A549 (cell line): ENCODE measurements at regions not wholly inside any gene's neighbourhood (a gene's known extent, or its start where the extent isn't known, plus 50 kb on each side); places are given as distances from the start of the nearest gene placed in this dataset.
A peak's percentile ranks its signal among the peaks of the same experiment; 100 is the strongest.

Experiments
- ATAC-seq, 2 experiments: fragments of 200-7000 bp in 1 of 2; fragments of >200 bp in 1 of 2; cut with Nextera tagmentation in 1 of 2; cut with Tn5 transposase in 1 of 2; 3 replicates each; pipeline versions ENCODE4 v1.8.0 to v1.9.1; 2018 to 2020; ENCODE audit warnings: mild to moderate bottlenecking in 1 of 2, moderate library complexity in 1 of 2
- CTCF ChIA-PET: fragments of 300-600 bp; sonication (Branson Sonifier 250); formaldehyde crosslinking; extraction: SDS; loops from one replicate; lab custom pipeline; 2021; ENCODE audit warnings: antibody characterized with exemption, inconsistent platforms; lab: Yijun Ruan, JAX
- POLR2A ChIA-PET: fragments of 350-600 bp; formaldehyde crosslinking; extraction: SDS; loops from one replicate; lab custom pipeline; 2021; ENCODE audit warnings: antibody characterized with exemption, inconsistent platforms; lab: Yijun Ruan, JAX
- DNase-seq, 2 experiments: peaks; one replicate each; pipeline versions ENCODE4 v3.0.0 to v3.0.0-alpha.2; 2011 to 2016; ENCODE audit warnings: low read depth in 1 of 2, low spot score in 1 of 2
- FAIRE-seq: peaks from 2 replicates; lab custom pipeline; 2011; peaks lifted over from hg19 to GRCh38; lab: Jason Lieb, UNC
- H3K27ac ChIP-seq, 2 experiments: fragments of >200 bp; sonication (Bioruptor Twin); formaldehyde crosslinking; 3 replicates each; pipeline ENCODE4 v1.5.1; 2016 to 2017
- H3K4me1 ChIP-seq: fragments of >200 bp; sonication (Bioruptor Twin); formaldehyde crosslinking; 3 replicates; pipeline ENCODE4 v1.6.1; 2016
- H3K4me2 ChIP-seq: fragments of >200 bp; sonication (Bioruptor Twin); formaldehyde crosslinking; 3 replicates; pipeline ENCODE4 v1.6.1; 2016
- H3K4me3 ChIP-seq: fragments of >200 bp; sonication (Bioruptor Twin); formaldehyde crosslinking; 3 replicates; pipeline ENCODE4 v1.5.1; 2016
- H3K9me3 ChIP-seq: fragments of >200 bp; sonication (Bioruptor Twin); formaldehyde crosslinking; 3 replicates; pipeline ENCODE4 v1.6.1; 2016
- ATOH8 ChIP-seq: fragments of 250-450 bp; sonication (Bioruptor Pico); IDR thresholded peaks from 2 replicates; pipeline ENCODE4 v1.5.0; 2020; ENCODE audit warnings: low read depth, mild to moderate bottlenecking, moderate library complexity
- CBX2 ChIP-seq: fragments of 200-600 bp; sonication (generic); IDR thresholded peaks from 2 replicates; pipeline ENCODE4 v1.6.1; 2016; ENCODE audit warnings: low read depth, mild to moderate bottlenecking, borderline replicate concordance
- CTCF ChIP-seq: fragments of >200 bp; sonication (Bioruptor Twin); formaldehyde crosslinking; IDR thresholded peaks from 3 replicates; pipeline ENCODE4 v1.5.1; 2016
- E2F6 ChIP-seq: IDR thresholded peaks from 2 replicates; pipeline ENCODE4 v1.6.1; 2012; ENCODE audit warnings: low read depth, borderline replicate concordance
- EHF ChIP-seq: fragments of 250-450 bp; sonication (Bioruptor Pico); IDR thresholded peaks from 2 replicates; pipeline ENCODE4 v1.5.0; 2020; ENCODE audit warnings: mild to moderate bottlenecking
- EP300 ChIP-seq, 2 experiments: fragments of >200 bp; sonication (Bioruptor Twin); formaldehyde crosslinking; IDR thresholded peaks; 2 replicates in 1 of 2; 3 replicates in 1 of 2; pipeline ENCODE4 v1.6.1; 2016 to 2017
- ESRRA ChIP-seq: fragments of 150-350 bp; IDR thresholded peaks from 2 replicates; pipeline ENCODE4 v1.6.1; 2014; ENCODE audit warnings: mild to moderate bottlenecking, low read length, borderline replicate concordance
- FOSB ChIP-seq: fragments of 250-450 bp; sonication (Bioruptor Pico); IDR thresholded peaks from 2 replicates; pipeline ENCODE4 v1.5.0; 2020; ENCODE audit warnings: mild to moderate bottlenecking, moderate library complexity
- FOSL2 ChIP-seq, 2 experiments: fragments of 450-650 bp in 1 of 2; fragments of >200 bp in 1 of 2; sonication (Bioruptor Twin) in 1 of 2; formaldehyde crosslinking; IDR thresholded peaks; 2 replicates each; pipeline versions ENCODE4 v1.5.0 to v1.6.1; 2016 to 2020; ENCODE audit warnings: mild to moderate bottlenecking in 1 of 2, moderate library complexity in 1 of 2
- HES2 ChIP-seq: fragments of >200 bp; sonication (Bioruptor Twin); formaldehyde crosslinking; IDR thresholded peaks from 2 replicates; pipeline ENCODE4 v1.6.1; 2016
- HMGXB4 ChIP-seq: fragments of 250-450 bp; sonication (Bioruptor Pico); IDR thresholded peaks from 2 replicates; pipeline ENCODE4 v1.5.0; 2021; ENCODE audit warnings: mild to moderate bottlenecking, moderate library complexity, borderline replicate concordance
- HOXB13 ChIP-seq: fragments of 250-450 bp; sonication (Bioruptor Pico); IDR thresholded peaks from 2 replicates; pipeline ENCODE4 v1.5.0; 2020; ENCODE audit warnings: low read depth, mild to moderate bottlenecking, moderate library complexity
- HOXB5 ChIP-seq: fragments of 250-450 bp; sonication (Bioruptor Pico); IDR thresholded peaks from 2 replicates; pipeline ENCODE4 v1.5.0; 2020; ENCODE audit warnings: mild to moderate bottlenecking, moderate library complexity
- JUN ChIP-seq, 2 experiments: fragments of >200 bp; sonication (Bioruptor Twin); formaldehyde crosslinking; IDR thresholded peaks; 2 replicates in 1 of 2; 3 replicates in 1 of 2; pipeline ENCODE4 v1.6.1; 2016 to 2017
- JUNB ChIP-seq: fragments of >200 bp; sonication (Bioruptor Twin); formaldehyde crosslinking; IDR thresholded peaks from 2 replicates; pipeline ENCODE4 v1.6.1; 2016
- KDM1A ChIP-seq: fragments of 200-600 bp; sonication (generic); IDR thresholded peaks from 2 replicates; pipeline ENCODE4 v1.6.1; 2016; ENCODE audit warnings: low read depth, mild to moderate bottlenecking
- KDM5A ChIP-seq: fragments of 200-600 bp; sonication (generic); IDR thresholded peaks from 2 replicates; pipeline ENCODE4 v1.6.1; 2016; ENCODE audit warnings: antibody characterized with exemption, mild to moderate bottlenecking
- MAFK ChIP-seq: fragments of 450-650 bp; IDR thresholded peaks from 2 replicates; pipeline ENCODE4 v1.6.1; 2014; ENCODE audit not compliant: partially characterized antibody
- NFE2L2 ChIP-seq: fragments of 150-350 bp; conservative IDR thresholded peaks from 2 replicates; pipeline ENCODE4 v1.6.1; 2014; ENCODE audit warnings: low read length
- NR3C1 ChIP-seq: fragments of >200 bp; sonication (Bioruptor Twin); formaldehyde crosslinking; IDR thresholded peaks from 3 replicates; pipeline ENCODE4 v1.6.1; 2017
- POLR2AphosphoS2 ChIP-seq: conservative IDR thresholded peaks from 2 replicates; pipeline ENCODE4 v1.6.1; 2012; ENCODE audit warnings: low read length, improper control_type of control experiment, inconsistent platforms
- RARB ChIP-seq: fragments of 250-450 bp; sonication (Bioruptor Pico); IDR thresholded peaks from 2 replicates; pipeline ENCODE4 v1.8.0; 2021; ENCODE audit warnings: mild to moderate bottlenecking, moderate library complexity
- REST ChIP-seq: fragments of 200-600 bp; sonication (generic); IDR thresholded peaks from 2 replicates; pipeline ENCODE4 v1.6.1; 2016; ENCODE audit warnings: antibody characterized with exemption, mild to moderate bottlenecking, moderate library complexity
- TFCP2L1 ChIP-seq: fragments of 250-450 bp; sonication (Bioruptor Pico); IDR thresholded peaks from 2 replicates; pipeline ENCODE4 v1.5.0; 2021; ENCODE audit warnings: mild to moderate bottlenecking
- ZC3H11A ChIP-seq: fragments of 450-650 bp; IDR thresholded peaks from 2 replicates; pipeline ENCODE4 v1.6.1; 2014; ENCODE audit warnings: antibody characterized with exemption, mild to moderate bottlenecking
- ZNF302 ChIP-seq: fragments of 250-450 bp; sonication (Bioruptor Pico); IDR thresholded peaks from 2 replicates; pipeline ENCODE4 v1.9.0; 2021; ENCODE audit warnings: inconsistent platforms, mild to moderate bottlenecking, moderate library complexity
- ZSCAN20 ChIP-seq: fragments of 250-450 bp; sonication (Bioruptor Pico); IDR thresholded peaks from 2 replicates; pipeline ENCODE4 v1.8.0; 2022; ENCODE audit warnings: mild to moderate bottlenecking, moderate library complexity
- WGBS: methylation state at CpG from one replicate; pipeline ENCODE4 v1.1.6; 2017; ENCODE audit errors: missing lambda C conversion rate; 5-methylcytosine and 5-hydroxymethylcytosine counted together

- CTCF ChIA-PET = no interaction called here
- no peaks in the 10 kb centered on the region for H3K4me1 ChIP-seq
- no peak overlapping the region for H3K4me3 ChIP-seq
- TF ChIP-seq NFE2L2 = no peak
- no peak for TF ChIP-seq JUN (IDR thresholded peaks at IDR 0.05)
- TF ChIP-seq CBX2 = no peak
- no peak for TF ChIP-seq KDM1A
- TF ChIP-seq POLR2AphosphoS2 = no peak
- no peak for TF ChIP-seq TFCP2L1
- no peak for TF ChIP-seq HOXB13 (CRISPR knock-in tag)
- no peak for TF ChIP-seq ZSCAN20 (CRISPR knock-in tag)
- TF ChIP-seq ZC3H11A = no peak
- no peak for TF ChIP-seq HOXB5 (CRISPR knock-in tag)
- no peak for TF ChIP-seq REST
- no peak for TF ChIP-seq NR3C1
- no peak for TF ChIP-seq HES2
- no peak for TF ChIP-seq E2F6
- no peak overlapping the region for H3K4me2 ChIP-seq
- POLR2A ChIA-PET = no interaction called here
- FAIRE-seq (no peak), DNase-seq (no peak), ATAC-seq (no peak)
- no peaks in the 10 kb centered on the region for H3K9me3 ChIP-seq
- no peak overlapping the region for H3K27ac ChIP-seq
- 13% methylated on average over 3 of the region's 3 CpGs for WGBS
Measured at GRCh38 chr3:147189016-147189415, 217.3 kb downstream of the ZIC4 start.

- ChIA-PET CTCF (no interaction called here), POLR2A (no interaction called here)
- H3K27ac ChIP-seq = no peak overlapping the region
- H3K9me3 ChIP-seq = no peaks in the 10 kb centered on the region
- no peak for ATAC-seq
- no peak overlapping the region for H3K4me2 ChIP-seq
- TF ChIP-seq JUN (IDR thresholded peaks at IDR 0.05) (no peak), MAFK (peak; percentile 11)
- FAIRE-seq = no peak
- DNase-seq = no peak
- 30% methylated on average over 3 of the region's 3 CpGs for WGBS
- H3K4me1 ChIP-seq = no peaks in the 10 kb centered on the region
- H3K4me3 ChIP-seq = no peak overlapping the region
Measured at GRCh38 chr3:147187687-147188086, 218.7 kb downstream of the ZIC4 start.

GRCh38 chr3:147185781-147186180, 220.6 kb downstream of the ZIC4 start:
- DNase-seq = no peak
- Histone ChIP-seq H3K27ac (no peak overlapping the region), H3K4me1 (no peaks in the 10 kb centered on the region), H3K4me2 (no peak overlapping the region), H3K9me3 (no peaks in the 10 kb centered on the region), H3K4me3 (no peak overlapping the region)
- CTCF ChIA-PET = no interaction called here
- POLR2A ChIA-PET = no interaction called here
- FAIRE-seq = no peak
- ATAC-seq = no peak
- TF ChIP-seq RARB (CRISPR knock-in tag) (no peak), HOXB13 (CRISPR knock-in tag) (no peak), POLR2AphosphoS2 (no peak), KDM5A (no peak), CTCF (no peak), FOSL2 (IDR thresholded peaks at IDR 0.05) (no peak), FOSL2 (CRISPR knock-in tag; IDR thresholded peaks at IDR 0.05) (no peak), EP300 (IDR thresholded peaks at IDR 0.05) (no peak), ZNF302 (CRISPR knock-in tag) (no peak), JUNB (no peak), EHF (CRISPR knock-in tag) (no peak), TFCP2L1 (no peak), HMGXB4 (CRISPR knock-in tag) (no peak), ATOH8 (CRISPR knock-in tag) (no peak), MAFK (no peak), FOSB (CRISPR knock-in tag) (no peak), ESRRA (no peak), NR3C1 (no peak)
